SH-SY5Y (cell line): ENCODE measurements at regions not wholly inside any gene's neighbourhood (a gene's known extent, or its start where the extent isn't known, plus 50 kb on each side); places are given as distances from the start of the nearest gene placed in this dataset.

ENCODE experiments used
- GATA2 ChIP-seq: IDR thresholded peaks from 2 replicates; pipeline ENCODE4 v1.6.1; 2011; ENCODE audit warnings: mild to moderate bottlenecking, low read depth, low read length
- GATA3 ChIP-seq: IDR thresholded peaks from 2 replicates; pipeline ENCODE4 v1.6.1; 2011; ENCODE audit warnings: low read depth, mild to moderate bottlenecking, low read length, moderate library complexity

DNA sequence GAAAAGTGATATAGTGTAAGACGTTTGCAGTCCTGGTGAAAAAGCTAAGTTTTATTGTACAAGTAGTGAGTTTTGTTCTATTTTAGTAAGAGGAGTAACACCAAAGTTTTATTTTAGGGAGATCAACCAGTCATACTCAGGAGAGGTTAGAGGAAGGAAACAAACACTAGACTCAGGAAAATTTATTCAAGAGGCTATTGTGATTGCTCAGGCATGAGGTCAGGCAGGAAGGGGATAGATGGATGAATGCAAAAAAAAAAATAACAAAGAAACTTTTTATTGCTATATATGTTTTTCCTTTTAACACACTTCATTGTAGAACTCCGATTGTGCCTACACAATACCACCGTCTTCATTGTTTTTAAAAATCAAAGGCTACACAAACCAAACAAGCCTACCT is 189.0 kb downstream of the LYPLAL1 start:
- TF ChIP-seq GATA2: no peak
- no peak for TF ChIP-seq GATA3
